ENCODE measurements at regions not wholly inside any gene's neighbourhood (a gene's known extent, or its start where the extent isn't known, plus 50 kb on each side); places are given as distances from the start of the nearest gene placed in this dataset.
A peak's percentile ranks its signal among the peaks of the same experiment; 100 is the strongest.
"Not testable (repeated sequence)": the region's sequence is repeated elsewhere in the genome, so short reads cannot be mapped to it uniquely, and the experiment has no call there.

- DNase-seq (ENCODE audit: low spot score), result no peak
Measured at GRCh38 chrX:896256-896655, 265.7 kb downstream of the SHOX start.

GRCh38 chrX:889966-890651, 259.5 kb downstream of the SHOX start:
- no peak for DNase-seq (ENCODE audit: low spot score)

GRCh38 chrX:887724-888123, 257.1 kb downstream of the SHOX start:
- not testable (repeated sequence) for DNase-seq (ENCODE audit: low spot score)

GRCh38 chrX:883588-883987, 253.0 kb downstream of the SHOX start:
- DNase-seq (ENCODE audit: low spot score), result no peak

GRCh38 chrX:879756-880698, 249.4 kb downstream of the SHOX start:
- DNase-seq (ENCODE audit: low spot score), result peak; percentile 62

- no peak for DNase-seq (ENCODE audit: low spot score)
Measured at GRCh38 chrX:874061-874460, 243.5 kb downstream of the SHOX start.

- no peak for DNase-seq (ENCODE audit: low spot score)
Measured at GRCh38 chrX:873016-873415, 242.4 kb downstream of the SHOX start.

GRCh38 chrX:872090-872489, 241.5 kb downstream of the SHOX start:
- DNase-seq (ENCODE audit: low spot score), result no peak

GRCh38 chrX:871626-872025, 241.0 kb downstream of the SHOX start:
- no peak for DNase-seq (ENCODE audit: low spot score)

GRCh38 chrX:867966-868647, 237.5 kb downstream of the SHOX start:
- no peak for DNase-seq (ENCODE audit: low spot score)

GRCh38 chrX:867502-867901, 236.9 kb downstream of the SHOX start:
- DNase-seq (ENCODE audit: low spot score), result no peak

- DNase-seq (ENCODE audit: low spot score), result no peak
Measured at GRCh38 chrX:866441-866990, 235.9 kb downstream of the SHOX start.

GRCh38 chrX:865422-865821, 234.8 kb downstream of the SHOX start:
- DNase-seq (ENCODE audit: low spot score), result no peak

GRCh38 chrX:861921-862320, 231.3 kb downstream of the SHOX start:
- no peak for DNase-seq (ENCODE audit: low spot score)

GRCh38 chrX:861340-861890, 230.8 kb downstream of the SHOX start:
- no peak for DNase-seq (ENCODE audit: low spot score)

- no peak for DNase-seq (ENCODE audit: low spot score)
Measured at GRCh38 chrX:859329-859728, 228.7 kb downstream of the SHOX start.

GRCh38 chrX:858542-859078, 228.0 kb downstream of the SHOX start:
- DNase-seq (ENCODE audit: low spot score), result no peak

- DNase-seq (ENCODE audit: low spot score), result no peak
Measured at GRCh38 chrX:857376-857775, 226.8 kb downstream of the SHOX start.

GRCh38 chrX:856566-857290, 226.1 kb downstream of the SHOX start:
- DNase-seq (ENCODE audit: low spot score), result no peak

- DNase-seq (ENCODE audit: low spot score), result no peak
Measured at GRCh38 chrX:853304-853703, 222.7 kb downstream of the SHOX start.

GRCh38 chrX:850471-850916, 219.9 kb downstream of the SHOX start:
- no peak for DNase-seq (ENCODE audit: low spot score)

Measured in RKO (cell line).